ENCODE measurements at regions not wholly inside any gene's neighbourhood (a gene's known extent, or its start where the extent isn't known, plus 50 kb on each side); places are given as distances from the start of the nearest gene placed in this dataset.
A peak's percentile ranks its signal among the peaks of the same experiment; 100 is the strongest.
"Not testable (repeated sequence)": the region's sequence is repeated elsewhere in the genome, so short reads cannot be mapped to it uniquely, and the experiment has no call there.

DNA sequence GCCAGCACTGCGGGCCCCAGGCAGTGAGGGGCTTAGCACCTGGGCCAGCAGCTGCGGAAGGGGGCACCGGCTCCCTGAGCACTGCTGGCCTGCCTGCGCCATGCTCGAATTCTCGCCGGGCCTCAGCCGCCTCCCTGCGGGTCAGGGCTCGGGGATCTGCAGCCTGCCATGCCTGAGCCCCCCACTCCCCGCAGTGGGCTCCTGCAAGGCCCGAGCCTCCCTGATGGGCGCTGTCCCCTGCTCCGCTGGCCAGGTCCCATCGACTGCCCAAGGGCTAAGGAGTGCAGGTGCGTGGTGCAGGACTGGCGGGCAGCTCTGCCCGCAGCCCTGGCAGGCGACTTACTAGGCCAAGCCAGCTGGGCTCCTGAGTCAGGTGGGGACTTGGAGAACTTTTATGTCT, 133.3 kb upstream of the LMNTD1 start:
- DNase-seq = no peak

DNA sequence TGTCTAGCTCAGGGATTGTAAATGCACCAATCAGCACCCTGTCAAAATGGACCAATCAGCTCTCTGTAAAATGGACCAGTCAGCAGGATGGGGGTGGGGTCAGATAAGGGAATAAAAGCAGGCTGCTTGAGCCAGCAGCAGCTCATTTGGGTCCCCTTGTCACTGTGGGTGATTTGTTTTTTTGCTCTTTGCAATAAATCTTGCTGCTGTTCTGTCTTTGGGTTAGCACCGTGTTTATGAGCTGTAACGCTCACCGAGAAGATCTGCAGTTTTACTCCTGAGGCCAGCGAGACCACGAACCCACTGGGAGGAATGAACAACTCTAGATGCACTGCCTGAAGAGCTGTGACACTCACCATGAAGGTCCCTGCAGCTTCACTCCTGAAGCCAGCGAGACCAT, 134.1 kb upstream of the LMNTD1 start:
- DNase-seq = no peak

DNA sequence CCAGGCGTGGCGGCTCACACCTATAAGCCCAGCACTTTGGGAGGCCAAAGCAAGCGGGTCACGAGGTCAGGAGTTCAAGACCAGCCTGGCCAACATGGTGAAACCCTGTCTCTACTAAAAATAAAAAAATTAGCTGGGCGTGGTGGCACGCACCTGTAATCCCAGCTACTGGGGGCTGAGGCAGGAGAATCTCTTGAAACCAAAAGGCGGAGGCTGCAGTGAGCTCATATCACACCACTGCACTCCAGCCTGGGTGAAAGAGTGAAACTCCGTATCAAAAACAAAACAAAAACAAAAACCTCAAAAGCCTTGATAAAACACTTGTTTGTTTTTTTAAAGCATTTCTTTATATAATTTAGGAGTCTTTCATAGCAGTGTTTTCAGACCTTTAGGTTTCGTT, 135.8 kb upstream of the LMNTD1 start:
- not testable (repeated sequence) for DNase-seq

DNA sequence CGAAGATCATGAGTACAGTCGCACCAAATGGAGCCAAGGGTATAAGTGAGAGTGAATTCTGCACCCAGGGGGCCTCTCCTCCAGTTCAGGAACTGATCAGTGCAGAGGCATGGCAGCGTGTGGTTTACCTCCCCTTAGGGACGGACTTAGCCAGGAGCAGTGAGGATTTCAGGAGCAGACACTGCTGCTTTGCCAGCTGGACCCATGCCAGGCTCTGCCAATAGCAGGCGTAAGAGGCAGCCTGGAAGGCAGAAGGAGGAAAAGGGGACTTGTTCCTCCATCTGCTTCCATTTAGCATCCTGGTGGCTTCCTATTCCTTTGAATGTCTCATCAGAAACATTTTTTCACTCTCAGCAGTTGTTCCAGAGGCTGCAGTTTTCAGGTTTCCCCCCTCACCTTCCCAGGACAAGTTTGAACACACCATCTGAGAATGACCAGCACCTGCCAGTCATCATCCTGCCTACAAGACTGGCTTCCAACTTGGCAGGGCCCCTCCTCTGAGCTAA, 137.0 kb upstream of the LMNTD1 start:
- no peak for DNase-seq

DNA sequence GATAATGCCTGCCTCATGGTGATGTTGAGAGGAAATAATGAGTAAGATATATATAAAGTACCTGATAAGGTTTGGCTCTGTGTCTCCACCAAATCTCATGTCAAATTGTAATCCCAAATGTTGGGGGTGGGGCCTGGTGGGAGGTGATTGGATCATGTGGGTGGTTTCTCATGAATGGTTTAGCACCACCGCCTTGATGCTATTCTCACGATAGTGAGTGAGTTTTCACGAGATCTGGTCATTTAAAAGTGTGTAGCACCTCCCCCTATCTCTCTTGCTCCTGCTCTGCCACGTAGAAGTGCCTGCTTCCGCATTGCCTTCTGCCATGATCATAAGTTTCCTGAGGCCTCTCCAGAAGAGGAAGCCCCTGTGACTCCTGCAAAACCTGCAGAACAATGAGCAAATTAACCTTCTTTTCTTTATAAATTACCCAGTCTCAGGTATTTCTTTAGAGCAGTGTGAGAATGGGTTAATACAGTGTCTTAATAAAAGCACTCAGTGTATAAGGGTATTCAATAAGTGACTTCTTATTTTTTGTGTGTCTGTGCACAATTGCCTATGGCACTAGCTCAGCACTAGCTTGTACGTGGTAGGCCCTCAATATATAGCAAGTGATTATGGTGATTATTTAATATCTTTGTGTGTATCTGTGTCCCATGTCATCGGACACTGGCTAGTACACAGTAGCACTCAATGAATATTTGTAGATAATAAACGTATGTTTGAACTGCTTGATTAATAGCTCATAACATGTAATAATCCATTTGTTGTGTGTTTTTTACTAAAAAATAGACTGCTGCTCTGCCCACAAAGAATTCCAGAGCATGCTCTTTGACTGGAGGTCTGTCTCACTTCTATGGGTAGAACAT, 138.1 kb upstream of the LMNTD1 start:
- no peak for DNase-seq

DNA sequence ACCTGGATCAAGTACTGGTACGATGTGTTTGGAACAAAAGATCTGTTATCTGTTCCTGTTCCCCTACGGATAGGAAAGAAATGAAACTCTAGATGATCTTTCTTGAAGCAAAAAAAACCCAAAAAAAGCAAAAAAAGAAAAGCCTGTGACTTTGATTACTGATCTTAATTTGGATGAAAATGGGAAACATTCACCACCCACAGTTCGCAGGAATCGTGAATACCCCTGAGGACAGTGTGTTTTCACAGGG, 138.7 kb upstream of the LMNTD1 start:
- DNase-seq = no peak

DNA sequence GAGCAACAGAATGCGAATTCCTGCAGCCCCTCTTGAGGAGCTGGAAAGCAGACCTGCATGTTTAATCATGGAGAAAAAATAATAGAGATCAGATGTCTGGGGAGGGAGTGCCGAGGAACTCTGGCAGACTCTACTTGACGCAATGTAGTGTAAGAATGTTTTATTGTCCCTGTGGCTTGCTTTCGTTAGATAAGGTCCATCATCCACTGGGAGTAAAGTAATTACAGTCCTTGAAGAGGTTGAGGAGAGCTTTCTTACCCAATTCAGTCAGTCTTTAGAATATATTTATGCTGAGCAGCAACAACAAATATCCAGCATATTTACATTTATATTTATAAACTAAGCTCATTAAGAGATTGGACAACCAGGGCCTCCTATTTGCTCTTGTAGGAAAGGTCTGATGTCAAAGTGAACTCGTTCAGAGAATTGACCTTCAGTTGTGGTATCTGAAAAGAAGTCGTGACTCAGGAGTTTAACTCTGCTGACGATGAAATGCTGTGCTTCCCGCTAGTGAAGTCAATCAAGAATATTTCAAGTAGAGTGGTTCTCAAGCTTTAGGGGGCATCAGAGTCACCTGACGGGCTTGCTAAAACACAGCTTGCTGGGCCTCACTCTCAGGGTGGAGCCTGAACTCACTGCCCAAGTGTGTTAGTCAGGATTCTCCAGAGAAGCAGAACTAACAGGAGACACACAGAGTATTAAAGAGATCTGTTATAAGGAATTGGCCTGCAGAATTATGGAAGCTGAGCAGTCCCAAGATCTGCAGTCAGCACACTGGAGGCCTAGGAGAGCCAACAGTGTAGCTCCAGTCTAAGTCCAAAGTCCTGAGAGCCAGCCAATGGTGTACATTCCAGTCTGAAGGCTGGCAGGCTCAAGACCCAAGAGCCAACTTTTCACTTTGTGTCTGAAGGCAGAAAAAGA, 139.3 kb upstream of the LMNTD1 start:
- DNase-seq = no peak

DNA sequence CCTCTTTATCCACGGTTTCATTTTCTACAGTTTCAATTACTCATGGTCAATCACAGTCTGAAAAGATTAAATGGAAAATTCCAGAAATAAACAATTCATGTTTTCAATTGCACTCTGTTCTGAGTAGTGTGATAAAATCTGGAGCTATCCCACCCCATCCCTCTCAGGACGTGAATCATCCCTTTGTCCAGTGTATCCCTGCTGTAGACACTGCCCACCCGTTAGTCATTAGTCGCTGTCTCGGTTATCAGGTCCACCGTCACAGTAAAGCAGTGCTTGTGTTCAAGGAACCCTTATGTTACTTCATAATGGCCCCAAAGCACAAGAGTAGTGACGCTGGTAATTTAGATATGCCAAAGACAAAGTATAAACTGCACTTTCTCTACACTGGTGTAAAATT, 141.0 kb upstream of the LMNTD1 start:
- no peak for DNase-seq

DNA sequence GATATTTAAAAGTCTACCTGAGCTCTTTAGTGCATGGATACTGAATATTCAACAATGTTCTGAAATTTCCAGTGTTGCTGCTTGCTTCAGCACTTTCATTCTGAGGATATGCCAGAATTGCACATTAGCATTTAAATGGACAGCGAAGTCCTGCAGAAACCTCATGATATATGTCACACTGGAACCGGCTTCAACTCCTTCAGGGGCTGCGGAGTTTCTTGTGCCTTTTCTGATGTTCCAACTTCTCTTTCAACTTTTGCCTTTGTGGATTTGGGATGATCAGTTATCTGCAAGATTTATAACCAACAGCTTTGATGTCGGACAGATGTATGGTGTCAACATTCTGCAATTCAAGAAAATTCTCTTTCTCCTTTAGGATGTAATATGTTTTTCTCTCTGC, 142.5 kb upstream of the LMNTD1 start:
- no peak for DNase-seq

DNA sequence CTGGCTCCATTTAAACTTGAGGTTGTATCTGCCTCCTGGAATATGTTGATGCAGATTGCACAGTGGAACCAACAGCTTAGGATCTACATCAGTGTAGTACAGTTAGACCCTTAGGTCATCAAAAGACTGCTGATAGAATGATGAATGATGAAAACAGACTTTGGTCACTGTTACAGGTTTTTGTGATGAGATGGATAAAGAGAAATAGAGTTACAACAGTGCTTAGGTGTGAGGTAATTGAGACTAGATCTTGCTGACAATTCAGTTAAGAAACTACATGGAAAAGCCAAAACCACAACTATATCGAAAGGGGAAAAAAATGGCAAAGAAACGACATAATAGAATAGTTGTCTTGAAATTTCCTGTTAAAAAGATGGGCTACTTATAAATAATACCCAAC, 145.7 kb upstream of the LMNTD1 start:
- no peak for DNase-seq

DNA sequence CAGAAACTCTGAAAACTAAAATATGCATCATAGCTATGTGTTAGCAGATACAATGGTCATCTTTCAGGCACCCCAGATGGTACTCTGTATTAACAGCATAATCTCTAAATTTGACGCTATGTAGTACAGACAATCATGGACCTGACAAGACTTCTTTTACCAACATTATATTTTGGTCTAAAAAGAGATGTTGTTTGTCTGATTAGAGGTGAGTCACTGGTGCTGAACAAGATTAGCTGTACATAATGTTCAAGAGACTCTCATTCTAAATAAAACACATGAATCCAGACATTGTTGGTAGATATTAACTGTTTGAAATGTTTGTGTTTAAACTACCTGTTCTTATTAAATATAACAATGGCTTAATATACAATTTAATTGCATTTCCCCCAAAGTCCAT, 146.4 kb upstream of the LMNTD1 start:
- no peak for DNase-seq

DNA sequence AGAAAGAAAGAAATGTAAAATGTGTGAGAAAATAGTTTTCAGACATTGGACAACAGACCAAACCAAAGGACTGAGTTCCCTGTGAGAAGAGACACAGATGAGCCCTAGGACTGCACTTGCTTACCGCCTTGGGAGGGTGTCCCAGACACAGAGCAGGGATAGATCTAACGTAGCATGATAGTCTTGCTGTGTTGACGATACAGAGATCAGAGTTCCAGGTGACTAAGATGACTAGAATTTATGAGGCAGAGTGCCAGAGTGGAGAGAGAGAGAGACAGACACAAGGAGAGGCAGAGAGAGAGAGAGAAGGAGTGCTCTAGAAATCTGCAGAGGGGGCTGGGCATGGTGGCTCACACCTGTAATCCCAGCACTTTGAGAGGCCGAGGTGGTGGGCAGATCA, 148.2 kb upstream of the LMNTD1 start:
- no peak for DNase-seq

DNA sequence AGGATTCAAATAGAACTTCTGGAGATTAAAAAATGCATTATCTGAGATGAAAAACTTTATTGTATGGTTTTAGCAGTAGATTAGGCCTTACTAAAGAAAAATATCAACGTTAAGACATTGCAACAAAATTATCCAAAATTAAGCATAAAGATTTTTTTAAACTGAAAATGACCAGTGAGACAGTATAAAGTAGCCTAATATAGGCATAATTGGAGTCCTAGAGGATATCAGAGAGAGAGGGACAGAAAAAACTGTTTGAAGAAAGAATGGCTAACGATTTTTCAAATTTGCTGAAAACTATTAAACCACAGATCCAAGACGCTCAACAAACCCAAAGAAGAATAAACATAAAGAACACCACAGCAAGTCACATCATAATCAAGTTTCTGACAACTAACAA, 149.5 kb upstream of the LMNTD1 start:
- no peak for DNase-seq

DNA sequence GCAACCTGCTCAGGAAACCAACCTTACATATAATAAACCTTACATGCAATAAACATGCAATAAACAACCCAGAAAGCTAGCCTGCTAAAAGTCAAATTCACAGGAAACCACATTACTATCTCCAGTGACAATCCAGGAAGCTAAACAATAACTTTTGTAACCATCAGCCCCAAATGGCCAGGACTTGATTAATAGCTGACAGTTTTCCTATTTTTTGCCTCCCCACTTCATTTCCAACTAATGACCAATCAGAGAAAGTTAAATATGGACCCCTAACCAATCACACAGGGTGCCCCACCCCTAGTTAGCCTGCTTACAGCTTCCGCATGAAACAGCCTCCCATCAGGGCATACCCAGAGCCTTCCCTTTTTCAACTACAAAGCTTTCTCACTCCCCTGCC, 152.2 kb upstream of the LMNTD1 start:
- no peak for DNase-seq

DNA sequence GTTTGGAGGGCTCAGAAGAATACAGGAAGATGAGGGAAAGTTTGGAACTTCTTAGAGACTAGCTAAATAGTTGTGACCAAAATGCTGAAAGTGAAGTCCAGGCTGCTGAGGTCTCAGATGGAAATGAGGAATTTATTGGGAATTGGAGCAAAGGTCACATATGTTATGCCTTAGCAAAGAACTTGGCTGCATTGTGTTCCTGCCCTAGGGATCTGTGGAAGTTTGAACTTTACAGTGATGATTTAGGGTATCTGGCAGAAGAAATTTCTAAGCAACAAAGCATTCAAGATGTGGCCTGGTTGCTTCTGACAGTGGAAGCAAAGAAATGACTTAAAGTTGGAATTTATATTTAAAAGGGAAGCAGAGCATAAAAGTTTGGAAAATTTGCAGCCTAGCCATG, 153.6 kb upstream of the LMNTD1 start:
- not testable (repeated sequence) for DNase-seq

DNA sequence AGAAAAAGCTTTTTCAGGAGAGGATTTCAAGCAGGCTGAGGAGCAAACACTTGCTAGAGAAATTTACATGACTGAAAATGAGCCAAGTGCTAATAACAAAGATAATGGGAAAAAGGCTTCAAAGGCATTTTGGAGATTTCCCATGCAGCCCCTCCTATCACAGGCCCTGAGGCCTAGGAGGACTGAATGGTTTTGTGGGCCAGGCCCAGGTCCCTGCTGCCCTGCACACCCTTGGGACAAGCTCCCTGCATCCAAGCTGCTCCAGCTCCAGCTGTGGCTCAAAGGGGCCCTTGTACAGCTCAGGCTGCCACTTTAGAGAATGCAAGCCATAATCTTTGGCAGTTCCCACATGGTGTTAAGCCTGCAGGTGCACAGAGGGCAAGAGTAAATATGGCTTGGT, 154.0 kb upstream of the LMNTD1 start:
- no peak for DNase-seq

DNA sequence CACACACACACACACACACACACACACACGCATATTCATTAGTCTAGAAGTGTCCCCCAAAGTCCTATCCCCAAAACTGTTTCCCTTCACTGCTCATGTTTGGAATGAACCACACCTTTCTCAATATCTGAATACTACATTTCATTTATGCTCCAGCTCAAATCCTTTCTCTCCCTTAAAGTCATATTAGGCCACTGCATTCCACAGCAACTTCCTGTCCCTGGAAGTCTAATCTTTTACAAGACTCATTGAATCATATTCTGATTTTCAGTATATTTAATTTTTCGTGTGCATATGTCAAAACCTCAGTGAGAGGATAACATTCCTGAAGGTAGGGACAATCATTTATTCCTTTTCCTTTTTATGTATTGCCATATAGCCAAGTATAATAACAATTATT, 155.6 kb upstream of the LMNTD1 start:
- no peak for DNase-seq

DNA sequence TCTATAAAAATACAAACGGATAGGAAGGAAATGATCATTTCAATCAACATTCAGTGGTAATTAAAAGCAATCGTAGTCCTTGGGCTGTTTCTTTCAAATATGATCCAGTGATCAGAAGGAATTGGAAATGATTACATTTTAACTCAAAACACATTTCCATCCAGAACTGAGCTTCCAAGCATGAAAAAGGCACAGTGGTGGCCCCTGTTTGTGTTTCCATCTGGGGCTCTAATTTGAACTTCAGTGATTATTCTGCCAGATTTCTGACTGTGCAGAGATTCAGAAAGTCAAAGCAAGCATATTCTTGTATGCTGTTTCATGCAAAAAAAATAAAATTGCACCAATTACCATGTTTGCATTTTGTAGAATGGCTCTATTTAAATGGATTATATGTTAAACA, 157.0 kb upstream of the LMNTD1 start:
- DNase-seq = no peak

DNA sequence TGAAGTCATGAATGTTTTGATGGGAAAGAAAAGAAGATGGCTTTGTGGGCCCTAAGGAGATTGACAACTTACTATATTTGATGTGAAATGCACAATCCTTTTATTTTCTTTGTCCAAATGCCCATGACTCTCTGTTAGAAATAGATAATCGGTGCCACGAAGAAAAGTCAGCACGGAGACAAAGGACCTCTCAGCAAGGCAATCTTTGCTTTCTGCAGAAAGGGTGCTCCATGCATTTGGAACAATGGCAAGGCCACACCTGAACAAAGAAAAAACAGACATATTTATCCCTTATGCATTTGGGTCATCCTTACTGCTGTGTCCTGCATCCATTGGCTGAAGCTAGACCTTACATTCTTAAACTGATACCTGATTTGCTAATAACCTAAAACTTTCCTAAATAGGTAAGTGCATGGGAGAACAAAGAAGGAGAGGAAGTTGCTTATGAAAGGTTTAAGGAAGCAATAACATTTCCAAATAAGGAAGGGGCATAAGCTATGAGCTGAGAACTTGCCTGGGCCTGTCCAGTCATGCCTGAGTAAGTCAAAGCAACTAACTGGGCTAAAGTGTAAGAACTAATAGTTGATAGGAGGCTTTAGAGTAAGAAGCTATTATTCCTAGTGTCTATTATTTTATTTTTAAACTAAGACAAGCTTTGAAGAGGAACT, 158.0 kb upstream of the LMNTD1 start:
- DNase-seq = not testable (repeated sequence)

DNA sequence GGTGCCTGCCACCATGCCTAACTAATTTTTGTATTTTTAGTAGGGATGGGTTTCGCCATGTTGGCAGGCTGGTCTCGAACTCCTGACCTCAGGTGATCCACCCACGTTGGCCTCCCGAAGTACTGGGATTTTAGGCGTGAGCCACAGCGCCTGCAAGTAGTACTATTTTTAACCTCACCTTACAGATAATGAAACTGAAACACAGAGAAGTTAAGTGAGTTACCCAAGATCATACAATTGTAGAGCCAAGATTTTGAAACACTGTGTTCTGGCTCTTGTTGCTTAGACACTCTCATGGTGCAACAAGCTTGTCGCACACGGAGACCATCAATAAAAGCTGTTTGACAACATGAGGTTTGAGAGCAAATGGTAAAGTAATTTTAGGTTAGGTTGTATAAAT, 159.1 kb upstream of the LMNTD1 start:
- peak in 1 of 5 experiments; percentile 17 for DNase-seq

DNA sequence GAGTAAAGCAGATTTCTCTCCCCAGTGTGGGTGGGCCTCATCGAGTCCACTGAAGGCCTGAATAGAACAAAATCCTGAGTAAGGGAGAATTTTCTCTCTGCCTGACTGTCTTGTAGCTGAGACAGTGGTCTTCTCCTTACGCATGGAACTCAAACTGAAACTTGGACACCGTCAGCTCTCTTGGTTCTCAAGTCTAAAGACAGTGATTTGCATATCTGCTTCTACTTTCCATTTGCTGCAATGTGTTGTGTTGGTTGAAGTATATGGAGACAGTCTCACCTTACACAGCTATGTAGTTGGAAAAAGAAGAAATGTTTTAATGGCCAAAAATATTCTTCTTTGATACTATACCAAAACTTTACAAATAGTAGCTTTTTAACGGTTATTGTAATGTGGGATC, 160.2 kb upstream of the LMNTD1 start:
- DNase-seq = no peak

DNA sequence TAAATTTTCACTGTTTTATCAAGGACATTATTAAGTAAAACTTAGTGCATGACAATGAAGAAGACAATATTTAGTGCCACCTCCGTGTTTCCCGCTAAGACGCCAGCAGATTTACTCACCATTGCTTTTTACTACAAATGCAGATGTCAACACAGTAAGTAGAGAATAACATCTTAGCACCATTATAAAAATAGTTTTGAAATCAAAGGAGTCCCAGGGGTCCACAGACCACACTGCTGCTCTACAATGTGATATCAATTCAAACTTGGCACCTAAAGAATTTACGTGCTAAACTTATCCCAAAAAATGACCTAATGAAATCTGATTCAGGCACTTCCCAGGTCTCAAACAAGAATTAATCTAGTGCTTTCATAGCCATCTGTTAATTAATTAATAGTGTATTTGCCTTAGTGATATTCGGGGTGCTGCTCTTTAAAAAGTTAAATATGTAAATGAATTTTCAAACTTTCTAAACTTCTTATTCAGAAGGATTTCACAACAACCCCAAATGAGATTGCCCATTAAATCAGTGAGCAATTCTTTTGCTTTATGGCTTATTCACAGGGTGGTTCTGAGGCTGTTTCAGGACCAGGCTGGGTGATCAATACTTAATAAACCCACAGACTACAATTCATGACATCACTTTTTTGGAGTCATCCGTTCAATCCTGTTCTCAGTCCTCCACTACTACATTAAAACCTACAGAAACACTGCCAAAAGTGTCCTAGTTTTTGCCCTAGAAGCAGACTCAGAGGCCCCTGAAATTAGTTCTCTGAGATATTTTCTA, 161.3 kb upstream of the LMNTD1 start:
- DNase-seq = no peak

DNA sequence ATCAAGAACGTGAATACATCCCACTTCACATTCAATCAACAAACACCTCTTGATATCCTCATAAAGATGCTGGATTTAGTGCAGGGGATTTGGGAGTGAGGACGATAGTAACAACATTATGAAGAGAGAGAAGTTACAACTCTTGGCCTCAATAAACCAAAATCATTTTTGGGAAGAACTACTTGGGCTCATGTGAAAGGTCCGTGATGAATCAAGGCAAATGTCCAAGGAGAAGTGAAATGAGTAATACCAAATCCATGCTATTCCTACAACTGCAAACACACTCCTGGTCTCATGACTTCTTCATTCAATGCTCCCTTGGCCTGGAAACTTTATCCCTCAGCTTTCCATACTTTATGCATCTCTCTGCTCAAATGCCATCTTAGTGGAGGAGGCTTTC, 162.0 kb upstream of the LMNTD1 start:
- no peak for DNase-seq
